Inflammatory macrophage treated with lipopolysaccharide for 1 hour (primary cell): ENCODE measurements at regions not wholly inside any gene's neighbourhood (a gene's known extent, or its start where the extent isn't known, plus 50 kb on each side); places are given as distances from the start of the nearest gene placed in this dataset.
"Not testable (repeated sequence)": the region's sequence is repeated elsewhere in the genome, so short reads cannot be mapped to it uniquely, and the experiment has no call there.

Experiments
- DNase-seq, 2 donors: peaks; one replicate each; pipeline ENCODE4 v3.0.0-alpha.2; 2020 to 2022

DNA sequence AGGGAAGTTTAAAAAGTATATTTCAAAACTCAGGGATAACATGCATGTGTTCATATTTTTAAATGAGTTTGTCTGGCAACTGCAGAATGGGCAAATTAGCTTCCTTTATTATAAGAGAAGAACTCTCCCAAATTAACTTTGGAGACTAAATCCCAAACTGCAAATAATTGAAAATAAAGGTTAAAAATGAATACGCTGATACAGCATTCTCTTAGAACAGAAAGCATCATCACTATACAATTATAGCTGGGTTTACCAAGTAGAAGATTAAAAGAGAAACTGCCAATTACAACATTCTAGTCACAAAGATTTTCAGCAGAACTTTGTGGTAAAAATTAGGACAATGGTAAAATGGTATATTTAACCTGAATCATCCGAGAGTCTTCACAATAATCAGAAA, 73.3 kb downstream of the OLFM4 start:
- no peak for DNase-seq

DNA sequence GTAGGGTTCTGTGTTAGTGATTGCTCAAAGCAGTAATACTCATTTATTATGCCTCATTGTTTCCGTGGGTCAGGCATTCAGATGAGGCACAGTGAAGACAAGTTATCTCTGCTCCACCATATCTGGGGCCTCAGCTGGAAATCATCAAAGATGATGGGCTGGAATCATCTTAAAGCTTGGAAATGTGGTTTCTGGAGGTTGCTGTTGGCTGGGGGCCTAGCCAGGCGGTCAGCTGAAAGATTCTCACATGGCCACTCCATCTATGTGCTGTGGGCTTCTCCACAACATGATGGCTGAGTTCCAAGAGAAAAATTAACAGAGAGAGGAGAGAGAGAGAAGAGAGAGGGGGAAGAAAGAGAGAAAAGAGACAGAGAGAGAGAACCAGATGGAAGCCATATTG, 75.5 kb downstream of the OLFM4 start:
- no peak for DNase-seq

DNA sequence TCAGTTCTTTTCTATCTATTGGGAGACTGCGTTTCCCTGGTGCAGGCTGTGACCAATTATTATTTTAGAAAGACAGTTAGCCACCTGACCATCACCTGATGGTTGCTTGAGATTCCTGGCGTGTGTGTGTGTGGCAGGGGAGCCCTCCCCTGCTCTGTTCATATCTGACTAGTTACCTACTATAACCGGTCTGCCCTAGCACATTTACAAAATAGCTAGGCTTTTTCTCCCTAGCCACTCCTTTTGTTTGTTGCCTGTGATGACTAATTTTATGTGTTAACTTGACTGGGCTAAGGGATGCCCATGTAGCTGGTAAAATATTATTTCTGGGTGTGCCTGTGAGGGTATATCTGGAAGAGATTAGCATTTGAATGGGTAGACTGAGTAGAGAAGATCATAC, 76.9 kb downstream of the OLFM4 start:
- no peak for DNase-seq

DNA sequence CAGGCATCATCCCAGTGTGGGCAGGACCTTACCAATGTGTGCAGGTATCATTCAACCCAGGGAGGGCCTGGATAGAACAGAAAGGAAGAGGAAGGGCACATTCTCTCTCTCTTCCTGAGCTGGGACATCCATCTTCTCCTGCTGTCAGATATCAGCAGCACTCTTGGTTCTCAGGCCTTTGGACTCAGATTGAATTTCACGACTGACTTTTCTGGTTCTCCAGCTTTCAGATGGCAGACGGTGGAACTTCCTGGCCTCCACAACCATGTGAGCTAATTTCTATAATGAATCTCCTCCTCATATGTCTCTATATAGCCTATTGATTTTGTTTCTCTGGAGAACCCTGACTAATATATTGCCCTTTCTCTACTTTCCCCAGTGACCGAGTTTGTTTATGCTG, 77.3 kb downstream of the OLFM4 start:
- no peak for DNase-seq

DNA sequence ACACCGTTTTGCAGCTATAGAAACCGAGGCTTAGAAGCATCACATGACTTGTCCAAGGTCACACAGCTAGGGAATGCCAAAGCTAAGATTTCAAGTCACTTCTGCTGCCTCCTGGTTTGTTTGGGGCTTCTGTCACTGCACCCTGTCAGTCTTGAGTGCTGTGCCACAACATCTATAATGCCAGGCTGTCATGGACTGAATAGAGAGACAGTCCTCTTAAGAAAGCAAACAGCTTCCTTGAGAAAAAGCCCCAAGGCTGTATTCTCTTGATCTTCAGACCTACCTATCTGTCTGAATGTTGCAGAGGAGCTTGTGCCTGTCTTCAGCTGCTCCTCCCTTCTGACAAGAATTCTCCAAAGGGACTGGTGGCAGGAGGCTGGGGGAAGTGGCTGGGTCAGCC, 81.6 kb downstream of the OLFM4 start:
- DNase-seq = no peak

DNA sequence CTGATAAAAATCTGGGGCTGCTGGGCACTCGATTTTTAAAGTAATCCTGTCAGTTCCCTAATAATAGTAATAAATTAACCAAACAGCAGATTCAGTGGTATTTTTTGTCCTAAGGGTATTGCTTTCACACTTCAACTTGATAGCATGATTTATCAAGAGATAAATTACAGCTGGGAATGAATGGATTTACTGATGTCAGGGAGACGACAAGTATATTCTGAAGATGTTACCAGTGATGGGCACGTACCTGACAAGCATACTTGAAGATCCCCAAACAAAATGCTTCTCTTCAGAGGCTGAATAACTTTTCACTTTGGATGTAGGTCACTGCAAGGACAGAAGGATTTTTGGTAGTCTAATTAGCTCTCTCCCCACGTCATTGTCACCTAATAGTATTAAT, 82.0 kb downstream of the OLFM4 start:
- no peak for DNase-seq

GRCh38 chr13:53112522-53112921, 83.9 kb downstream of the OLFM4 start:
- no peak for DNase-seq

GRCh38 chr13:53117048-53117447, 88.4 kb downstream of the OLFM4 start:
- not testable (repeated sequence) for DNase-seq

DNA sequence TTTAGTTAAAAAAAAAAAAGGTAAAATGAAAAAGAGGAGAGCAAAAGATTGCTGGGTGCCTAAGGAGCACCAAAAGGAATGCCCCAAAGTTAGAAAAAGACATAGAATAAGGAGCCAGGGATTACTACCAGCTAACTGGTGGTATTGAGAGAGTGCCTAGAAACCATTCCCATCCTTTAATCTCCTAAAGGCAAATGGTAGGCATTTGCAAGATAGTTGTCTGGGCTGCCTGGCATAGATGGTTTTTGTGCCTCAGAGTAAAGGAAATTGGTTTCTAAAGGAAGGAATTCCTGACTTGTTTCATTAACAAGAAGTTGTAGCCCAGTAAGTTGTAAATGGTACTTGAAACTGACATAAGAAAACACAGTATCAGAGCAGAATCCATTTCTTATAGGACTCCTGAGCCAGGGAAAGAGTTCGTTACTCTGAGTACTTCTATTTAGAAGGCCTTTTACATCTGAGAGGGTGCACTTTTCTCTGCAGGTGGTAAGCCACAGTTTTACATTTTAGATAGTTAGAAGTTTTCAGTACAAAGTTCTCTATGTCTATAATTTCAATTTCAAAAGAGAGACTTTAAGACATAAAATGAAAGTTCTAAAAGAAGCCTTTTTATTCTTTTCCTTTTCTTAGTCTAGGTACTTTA, 92.6 kb downstream of the OLFM4 start:
- DNase-seq = no peak

- no peak for DNase-seq
Observed at GRCh38 chr13:53121919-53122318, 93.3 kb downstream of the OLFM4 start.

DNA sequence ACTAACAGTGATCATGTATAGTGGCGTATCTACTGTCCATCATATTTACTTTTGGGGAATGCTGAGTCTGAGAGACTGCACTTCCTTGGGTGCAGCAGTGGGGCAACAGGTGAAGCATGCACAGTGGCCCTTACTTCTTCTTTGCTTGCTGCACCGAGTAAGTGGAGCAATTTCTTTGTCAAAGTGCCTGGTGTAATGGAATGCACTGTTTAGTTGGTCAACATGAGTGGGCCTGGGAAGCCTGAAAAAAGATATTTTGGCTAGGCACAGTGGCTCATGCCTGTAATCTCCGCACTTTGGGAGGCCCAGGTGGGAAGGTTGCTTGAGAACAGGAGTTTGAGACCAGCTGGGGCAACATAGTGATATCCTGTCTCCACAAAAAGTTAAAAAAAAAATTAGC, 94.9 kb downstream of the OLFM4 start:
- no peak for DNase-seq

GRCh38 chr13:53124623-53125022, 96.0 kb downstream of the OLFM4 start:
- DNase-seq = peak in 1 of 2 donors; percentile 7

- DNase-seq = no peak
Observed at GRCh38 chr13:53126841-53127245, 98.2 kb downstream of the OLFM4 start.

DNA sequence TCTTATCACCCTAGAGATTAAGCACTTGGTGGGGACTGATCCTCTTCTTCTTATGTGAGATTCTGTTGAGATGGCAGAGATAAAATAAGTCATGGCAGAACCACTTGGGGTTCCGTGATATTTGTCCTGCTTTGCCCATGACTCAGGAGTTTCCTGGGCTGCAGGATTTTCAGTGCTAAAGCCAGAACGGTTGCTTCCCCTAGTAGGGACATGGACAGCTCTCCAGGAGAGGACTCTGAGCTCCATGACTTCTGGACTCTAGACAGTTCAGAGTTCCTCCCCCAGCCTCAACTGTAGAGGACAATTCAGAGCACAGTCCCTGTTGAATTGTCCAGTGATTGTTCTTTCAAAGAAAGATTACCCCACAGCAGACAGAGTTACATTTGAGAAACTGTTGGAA, 98.8 kb downstream of the OLFM4 start:
- DNase-seq = no peak

DNA sequence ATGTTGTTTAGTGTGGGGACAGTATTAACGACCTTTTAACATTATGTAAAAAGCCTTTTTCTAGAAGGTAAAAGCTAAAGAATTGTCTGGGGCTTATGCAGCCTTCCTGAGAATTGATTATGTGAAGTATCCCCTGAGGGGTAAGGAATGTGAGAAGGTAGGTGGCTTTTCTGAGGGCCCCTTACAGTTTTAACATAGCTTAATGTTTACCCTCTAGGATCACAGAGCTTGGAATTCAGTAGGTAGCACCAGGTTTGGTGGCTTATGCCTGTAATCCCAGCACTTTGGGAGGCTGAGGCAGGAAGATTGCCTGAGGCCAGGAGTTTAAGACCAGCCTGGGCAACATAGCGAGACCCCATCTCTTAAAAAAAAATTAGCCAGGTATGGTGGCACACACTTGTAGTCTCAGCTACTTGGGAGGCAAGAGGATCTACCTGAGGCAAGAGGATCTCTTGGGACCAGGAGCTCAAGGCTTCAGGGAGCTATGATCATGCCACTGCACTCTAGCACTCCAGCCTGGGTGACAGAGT, 101.3 kb downstream of the OLFM4 start:
- DNase-seq = no peak

- no peak for DNase-seq
Observed at GRCh38 chr13:53131361-53131760, 102.7 kb downstream of the OLFM4 start.

GRCh38 chr13:53135301-53135700, 106.7 kb downstream of the OLFM4 start:
- no peak for DNase-seq

GRCh38 chr13:53136554-53137215, 108.1 kb downstream of the OLFM4 start:
- DNase-seq = no peak

- DNase-seq = peak; percentile 11 to 37
Observed at GRCh38 chr13:53137779-53138178, 109.2 kb downstream of the OLFM4 start.

- no peak for DNase-seq
Observed at GRCh38 chr13:53138376-53139036, 109.9 kb downstream of the OLFM4 start.

DNA sequence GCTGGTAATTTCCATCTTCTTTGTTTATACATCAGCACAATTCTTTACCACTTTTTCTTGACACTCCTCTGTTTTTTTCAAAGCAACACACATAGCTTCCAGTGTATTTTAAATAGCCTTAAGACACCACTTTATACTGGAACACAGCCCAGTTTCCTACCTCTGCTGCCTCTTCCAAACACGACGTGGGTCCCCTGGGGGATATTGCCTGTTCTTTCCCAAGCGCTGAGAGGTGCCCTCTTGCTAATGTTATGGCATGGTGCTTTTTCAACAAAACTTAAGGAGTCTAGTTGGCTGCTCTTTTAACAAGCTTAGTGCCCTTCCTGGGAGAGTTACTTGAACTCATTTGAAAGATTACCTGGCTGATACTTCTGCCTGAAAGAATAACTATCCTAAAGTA, 112.7 kb downstream of the OLFM4 start:
- no peak for DNase-seq

GRCh38 chr13:53142306-53142705, 113.7 kb downstream of the OLFM4 start:
- no peak for DNase-seq

- DNase-seq = no peak
Observed at GRCh38 chr13:53143757-53144339, 115.2 kb downstream of the OLFM4 start.

- DNase-seq = peak; percentile 64 to 67
Observed at GRCh38 chr13:53144826-53145225, 116.2 kb downstream of the OLFM4 start.
